GM23338 (cell line): ENCODE measurements at regions not wholly inside any gene's neighbourhood (a gene's known extent, or its start where the extent isn't known, plus 50 kb on each side); places are given as distances from the start of the nearest gene placed in this dataset.

Source experiments
- ATAC-seq: fragments of 200-7000 bp; cut with Tn5 transposase; 3 replicates; pipeline ENCODE4 v1.9.1; 2020
- DNase-seq: peaks from one replicate; pipeline ENCODE4 v3.0.0-alpha.2; 2015; ENCODE audit warnings: low spot score
- H2AFZ ChIP-seq: fragments of 200-600 bp; sonication (generic); 2 replicates; pipeline ENCODE4 v1.8.0; 2016; ENCODE audit warnings: antibody characterized with exemption, mild to moderate bottlenecking, moderate library complexity
- H3F3A ChIP-seq: fragments of 200-600 bp; sonication (generic); replicated peaks from 2 replicates; pipeline ENCODE4 v1.8.0; 2017; ENCODE audit warnings: antibody characterized with exemption, mixed run types, low read depth
- H3K27ac ChIP-seq: fragments of 200-600 bp; sonication (generic); 2 replicates; pipeline ENCODE4 v1.6.1; 2016; ENCODE audit warnings: low read depth
- H3K27me3 ChIP-seq: fragments of 200-600 bp; sonication (generic); 2 replicates; pipeline ENCODE4 v1.8.0; 2016; ENCODE audit warnings: mild to moderate bottlenecking, mixed run types, moderate library complexity; ENCODE audit not compliant: insufficient read depth
- H3K36me3 ChIP-seq: fragments of 200-600 bp; sonication (generic); 2 replicates; pipeline ENCODE4 v1.8.0; 2016; ENCODE audit warnings: mild to moderate bottlenecking; ENCODE audit not compliant: insufficient read depth
- H3K4me1 ChIP-seq: fragments of 200-600 bp; sonication (generic); 2 replicates; pipeline ENCODE4 v1.8.0; 2016; ENCODE audit warnings: mild to moderate bottlenecking, moderate library complexity; ENCODE audit not compliant: insufficient read depth
- H3K4me2 ChIP-seq: fragments of 200-600 bp; sonication (generic); 2 replicates; pipeline ENCODE4 v1.7.1; 2017; ENCODE audit warnings: mixed run types
- H3K4me3 ChIP-seq: fragments of 200-600 bp; sonication (generic); 2 replicates; pipeline ENCODE4 v1.6.1; 2016; ENCODE audit warnings: mixed run types
- H3K79me2 ChIP-seq: fragments of 200-600 bp; sonication (generic); replicated peaks from 2 replicates; pipeline ENCODE4 v1.8.0; 2017; ENCODE audit warnings: mild to moderate bottlenecking; ENCODE audit not compliant: insufficient read depth
- H3K9me2 ChIP-seq: fragments of 200-600 bp; sonication (generic); 2 replicates; pipeline ENCODE4 v1.8.0; 2017; ENCODE audit not compliant: insufficient read depth
- H4K20me1 ChIP-seq: fragments of 200-600 bp; sonication (generic); replicated peaks from 2 replicates; pipeline ENCODE4 v1.8.0; 2017; ENCODE audit warnings: mild to moderate bottlenecking; ENCODE audit not compliant: insufficient read depth
- H3K27ac Mint-ChIP-seq: 2 replicates; pipeline ENCODE4 v1.8.0; 2020; ENCODE audit warnings: inconsistent platforms, mild to moderate bottlenecking, moderate library complexity, mixed read lengths
- H3K27me3 Mint-ChIP-seq: 3 replicates; pipeline ENCODE4 v1.8.0; 2022; ENCODE audit warnings: low read depth, mild to moderate bottlenecking, moderate library complexity, mixed read lengths, inconsistent platforms; ENCODE audit not compliant: insufficient read depth, poor library complexity
- H3K36me3 Mint-ChIP-seq: 3 replicates; pipeline ENCODE4 v1.8.0; 2021; ENCODE audit warnings: low read depth, mild to moderate bottlenecking, inconsistent platforms, moderate library complexity, mixed read lengths
- H3K4me1 Mint-ChIP-seq: 3 replicates; pipeline ENCODE4 v1.8.0; 2020; ENCODE audit warnings: mild to moderate bottlenecking, inconsistent platforms, mixed read lengths
- H3K4me3 Mint-ChIP-seq: 3 replicates; pipeline ENCODE4 v1.8.0; 2021; ENCODE audit warnings: moderate library complexity, mild to moderate bottlenecking, inconsistent platforms, mixed read lengths
- H3K9me3 Mint-ChIP-seq: 3 replicates; pipeline ENCODE4 v1.8.0; 2020; ENCODE audit warnings: moderate library complexity, mild to moderate bottlenecking, inconsistent platforms, mixed read lengths
- EZH2 ChIP-seq: fragments of 200-600 bp; sonication (generic); IDR thresholded peaks from one replicate; pipeline ENCODE4 v1.8.0; 2017; ENCODE audit warnings: antibody characterized with exemption, mild to moderate bottlenecking, low read depth; ENCODE audit not compliant: unreplicated experiment
- REST ChIP-seq: IDR thresholded peaks from one replicate; pipeline ENCODE4 v1.6.1; 2018; ENCODE audit warnings: antibody characterized with exemption; ENCODE audit not compliant: unreplicated experiment
- STAT1 ChIP-seq: IDR thresholded peaks from one replicate; pipeline ENCODE4 v1.6.1; 2016; ENCODE audit warnings: antibody characterized with exemption; ENCODE audit not compliant: unreplicated experiment
- ZNF114 ChIP-seq: fragments of 250-450 bp; sonication (Bioruptor Pico); IDR thresholded peaks from 2 replicates; pipeline ENCODE4 v1.5.0; 2020; ENCODE audit warnings: mild to moderate bottlenecking, moderate library complexity
- ZNF331 ChIP-seq: fragments of 250-450 bp; sonication (Bioruptor Pico); IDR thresholded peaks from 2 replicates; pipeline ENCODE4 v1.5.0; 2020; ENCODE audit warnings: low read depth, mild to moderate bottlenecking, moderate library complexity
- ZNF462 ChIP-seq: fragments of 250-450 bp; sonication (Bioruptor Pico); IDR thresholded peaks from 2 replicates; pipeline ENCODE4 v1.5.0; 2020; ENCODE audit warnings: mild to moderate bottlenecking, moderate library complexity

- Histone ChIP-seq H3K27me3 (no peaks in the 10 kb centered on the region), H3K4me2 (no peak overlapping the region), H3K4me3 (no peak overlapping the region), H4K20me1 (no peaks in the 10 kb centered on the region), H3K9me2 (no peaks in the 10 kb centered on the region), H3K36me3 (no peaks in the 10 kb centered on the region), H3F3A (no peaks in the 10 kb centered on the region), H3K27ac (no peak overlapping the region), H2AFZ (no peak overlapping the region), H3K4me1 (no peaks in the 10 kb centered on the region), H3K79me2 (no peaks in the 10 kb centered on the region)
- H3K4me1 Mint-ChIP-seq, result peaks cover 6% of the 10 kb centered on the region; the same call in 2 of the 3 replicates
- no peak for ATAC-seq
- peak overlapping the region; percentile 64; the same call in 1 of the 2 replicates for H3K27ac Mint-ChIP-seq
- H3K27me3 Mint-ChIP-seq, result peaks cover 1% of the 10 kb centered on the region
- no peaks in the 10 kb centered on the region for H3K36me3 Mint-ChIP-seq
- no peaks in the 10 kb centered on the region for H3K9me3 Mint-ChIP-seq
- TF ChIP-seq ZNF331 (no peak), ZNF462 (CRISPR knock-in tag) (no peak), STAT1 (no peak), REST (no peak), EZH2 (no peak), ZNF114 (CRISPR knock-in tag) (no peak)
- DNase-seq, result no peak
- H3K4me3 Mint-ChIP-seq, result no peak overlapping the region
Observed at GRCh38 chr2:19218166-19218565, 140.3 kb downstream of the OSR1 start.
